ENCODE measurements at regions not wholly inside any gene's neighbourhood (a gene's known extent, or its start where the extent isn't known, plus 50 kb on each side); places are given as distances from the start of the nearest gene placed in this dataset.

DNA sequence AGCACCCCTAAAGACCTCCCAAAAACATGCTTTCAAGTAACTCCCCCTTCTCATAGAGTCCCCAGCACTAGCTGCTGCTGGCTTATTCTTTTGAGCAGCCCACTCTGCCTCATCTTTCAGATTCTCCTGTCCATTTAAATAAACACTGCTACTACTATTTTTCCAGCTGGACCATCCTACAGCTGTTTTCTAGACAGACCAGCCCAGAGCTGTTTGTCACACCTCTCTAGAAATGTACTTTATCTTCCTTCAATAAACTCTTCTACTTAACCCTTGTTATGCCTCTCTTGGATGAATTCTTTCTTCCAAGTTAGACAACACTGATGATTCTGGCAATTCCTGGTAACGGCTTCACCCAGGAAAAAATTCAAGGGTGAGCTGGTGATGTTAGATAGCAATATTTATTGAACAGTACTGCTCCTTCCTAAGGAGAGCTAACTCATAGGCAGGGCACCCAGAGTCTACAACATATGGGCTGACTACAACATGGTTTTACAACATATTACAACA, 995.7 kb downstream of the LRFN5 start:
- TF ChIP-seq, protein P1, sequence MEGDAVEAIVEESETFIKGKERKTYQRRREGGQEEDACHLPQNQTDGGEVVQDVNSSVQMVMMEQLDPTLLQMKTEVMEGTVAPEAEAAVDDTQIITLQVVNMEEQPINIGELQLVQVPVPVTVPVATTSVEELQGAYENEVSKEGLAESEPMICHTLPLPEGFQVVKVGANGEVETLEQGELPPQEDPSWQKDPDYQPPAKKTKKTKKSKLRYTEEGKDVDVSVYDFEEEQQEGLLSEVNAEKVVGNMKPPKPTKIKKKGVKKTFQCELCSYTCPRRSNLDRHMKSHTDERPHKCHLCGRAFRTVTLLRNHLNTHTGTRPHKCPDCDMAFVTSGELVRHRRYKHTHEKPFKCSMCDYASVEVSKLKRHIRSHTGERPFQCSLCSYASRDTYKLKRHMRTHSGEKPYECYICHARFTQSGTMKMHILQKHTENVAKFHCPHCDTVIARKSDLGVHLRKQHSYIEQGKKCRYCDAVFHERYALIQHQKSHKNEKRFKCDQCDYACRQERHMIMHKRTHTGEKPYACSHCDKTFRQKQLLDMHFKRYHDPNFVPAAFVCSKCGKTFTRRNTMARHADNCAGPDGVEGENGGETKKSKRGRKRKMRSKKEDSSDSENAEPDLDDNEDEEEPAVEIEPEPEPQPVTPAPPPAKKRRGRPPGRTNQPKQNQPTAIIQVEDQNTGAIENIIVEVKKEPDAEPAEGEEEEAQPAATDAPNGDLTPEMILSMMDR (IDR thresholded peaks at IDR 0.05) = no peak
- TF ChIP-seq POLR2A (IDR thresholded peaks at IDR 0.05) = no peak

Data from thyroid gland (tissue), 4 donors.